Thyroid gland (tissue), 4 donors: ENCODE measurements at regions not wholly inside any gene's neighbourhood (a gene's known extent, or its start where the extent isn't known, plus 50 kb on each side); places are given as distances from the start of the nearest gene placed in this dataset.

Source experiments
- CTCF ChIP-seq, 6 experiments: fragments of 200-600 bp in 3 of 6; fragments of 450-650 bp in 3 of 6; sonication (generic) in 3 of 6; IDR thresholded peaks; one replicate each; pipeline ENCODE4 v1.5.1; 2016 to 2019; ENCODE audit warnings: antibody characterized with exemption in 6 of 6, mild to moderate bottlenecking in 2 of 6, inconsistent platforms in 1 of 6, moderate library complexity in 1 of 6
- POLR2A ChIP-seq, 2 donors: fragments of 450-650 bp; IDR thresholded peaks; one replicate each; pipeline ENCODE4 v1.6.1; 2017; ENCODE audit warnings: antibody characterized with exemption in 2 of 2, mild to moderate bottlenecking in 2 of 2, moderate library complexity in 1 of 2

GRCh38 chr1:104231676-104232075 lies 482.0 kb downstream of the AMY1C start:
- TF ChIP-seq CTCF (IDR thresholded peaks at IDR 0.05) (no peak), POLR2A (IDR thresholded peaks at IDR 0.05) (no peak)
